ENCODE measurements at regions not wholly inside any gene's neighbourhood (a gene's known extent, or its start where the extent isn't known, plus 50 kb on each side); places are given as distances from the start of the nearest gene placed in this dataset.

GRCh38 chr2:189261916-189262315 is 82.4 kb upstream of the COL5A2 start:
- peaks cover 4% of the 10 kb centered on the region; the same call in 2 of the 3 replicates for H3K9me3 Mint-ChIP-seq
- H3K4me2 ChIP-seq: no peak overlapping the region
- no peak overlapping the region for H3K27ac ChIP-seq (ENCODE audit: low read depth)
- H3K4me3 Mint-ChIP-seq: no peak overlapping the region
- no peak overlapping the region for H3K4me3 ChIP-seq
- ATAC-seq (no peak), DNase-seq (ENCODE audit: low spot score) (no peak)
- H3K79me2 ChIP-seq (replicated peaks; ENCODE audit: insufficient read depth): no peaks in the 10 kb centered on the region
- peaks cover 15% of the 10 kb centered on the region for H3K4me1 ChIP-seq (ENCODE audit: insufficient read depth)
- no peak overlapping the region for H2AFZ ChIP-seq
- peaks cover 10% of the 10 kb centered on the region; the same call in 2 of the 3 replicates for H3K4me1 Mint-ChIP-seq
- no peaks in the 10 kb centered on the region for H3K27me3 ChIP-seq (ENCODE audit: insufficient read depth)
- H3K27me3 Mint-ChIP-seq (ENCODE audit: insufficient read depth, low read depth, poor library complexity): no peaks in the 10 kb centered on the region
- 0 out of 2 replicates have a peak, but pooled peaks cover 5% of the 10 kb centered on the region for H3K9me2 ChIP-seq (ENCODE audit: insufficient read depth)
- H4K20me1 ChIP-seq (replicated peaks; ENCODE audit: insufficient read depth): no peaks in the 10 kb centered on the region
- no peaks in the 10 kb centered on the region for H3K36me3 ChIP-seq (ENCODE audit: insufficient read depth)
- no peaks in the 10 kb centered on the region; the same call in 2 of the 3 replicates for H3K36me3 Mint-ChIP-seq (ENCODE audit: low read depth)
- peak overlapping the region; percentile 72; the same call in 1 of the 2 replicates for H3K27ac Mint-ChIP-seq
- TF ChIP-seq ZNF114 (CRISPR knock-in tag; IDR thresholded peaks at IDR 0.05) (no peak), JUNB (IDR thresholded peaks at IDR 0.05; ENCODE audit: unreplicated experiment) (no peak), CTCF (conservative IDR thresholded peaks at IDR 0.05; ENCODE audit: low read depth in 2 of 2) (no peak), REST (IDR thresholded peaks at IDR 0.05; ENCODE audit: unreplicated experiment) (no peak), ETS1 (IDR thresholded peaks at IDR 0.05) (no peak), EZH2 (IDR thresholded peaks at IDR 0.05; ENCODE audit: low read depth, unreplicated experiment) (no peak), ZNF462 (CRISPR knock-in tag; IDR thresholded peaks at IDR 0.05) (no peak), STAT1 (IDR thresholded peaks at IDR 0.05; ENCODE audit: unreplicated experiment) (no peak), ZNF331 (CRISPR knock-in tag; IDR thresholded peaks at IDR 0.05; ENCODE audit: low read depth) (no peak), POLR2AphosphoS5 (IDR thresholded peaks at IDR 0.05; ENCODE audit: low read depth) (no peak), NANOG (IDR thresholded peaks at IDR 0.05; ENCODE audit: borderline replicate concordance) (no peak), CREB1 (CRISPR knock-in tag; IDR thresholded peaks at IDR 0.05; ENCODE audit: low read depth) (no peak), EZH2phosphoT487 (IDR thresholded peaks at IDR 0.05; ENCODE audit: unreplicated experiment) (no peak)
- no peaks in the 10 kb centered on the region for H3F3A ChIP-seq (replicated peaks; ENCODE audit: low read depth)

All from GM23338 (cell line).